HG02798 (cell line): ENCODE measurements at regions not wholly inside any gene's neighbourhood (a gene's known extent, or its start where the extent isn't known, plus 50 kb on each side); places are given as distances from the start of the nearest gene placed in this dataset.

Experiments
- ATAC-seq: cut with Tn5 transposase; IDR thresholded peaks from one replicate; pipeline ENCODE4 v1.9.1; 2021; ENCODE audit warnings: mild to moderate bottlenecking; ENCODE audit not compliant: unreplicated experiment, poor library complexity

- no peak for ATAC-seq
These were observed 53.7 kb downstream of the RPS12 start for GRCh38 chr6:132868057-132868456.

GRCh38 chr6:132872923-132873322 lies 58.6 kb downstream of the RPS12 start:
- peak; percentile 100 for ATAC-seq

GRCh38 chr6:132877003-132877402 lies 62.6 kb downstream of the RPS12 start:
- ATAC-seq, result no peak

GRCh38 chr6:132887204-132887603 lies 72.8 kb downstream of the RPS12 start:
- ATAC-seq, result no peak

- ATAC-seq, result no peak
These were observed 74.3 kb downstream of the RPS12 start for GRCh38 chr6:132888701-132889100.

- no peak for ATAC-seq
These were observed 78.8 kb downstream of the RPS12 start for GRCh38 chr6:132892929-132893771.

GRCh38 chr6:132893772-132894490 lies 79.6 kb downstream of the RPS12 start:
- no peak for ATAC-seq

- no peak for ATAC-seq
These were observed 84.0 kb downstream of the RPS12 start for GRCh38 chr6:132898376-132898775.

GRCh38 chr6:132900849-132901248 lies 86.5 kb downstream of the RPS12 start:
- no peak for ATAC-seq

GRCh38 chr6:132902901-132903300 lies 88.5 kb downstream of the RPS12 start:
- ATAC-seq, result no peak

- no peak for ATAC-seq
These were observed 92.9 kb downstream of the RPS12 start for GRCh38 chr6:132907231-132907630.

- ATAC-seq, result no peak
These were observed 93.5 kb downstream of the RPS12 start for GRCh38 chr6:132907914-132908313.

GRCh38 chr6:132909742-132910141 lies 95.4 kb downstream of the RPS12 start:
- ATAC-seq, result no peak

- ATAC-seq, result no peak
These were observed 96.4 kb downstream of the RPS12 start for GRCh38 chr6:132910759-132911158.

GRCh38 chr6:132919045-132919860 lies 104.9 kb downstream of the RPS12 start:
- ATAC-seq, result no peak

- no peak for ATAC-seq
These were observed 113.3 kb downstream of the RPS12 start for GRCh38 chr6:132927713-132928112.

- ATAC-seq, result no peak
These were observed 114.8 kb downstream of the RPS12 start for GRCh38 chr6:132929141-132929540.

GRCh38 chr6:132931313-132931712 lies 116.9 kb downstream of the RPS12 start:
- ATAC-seq, result no peak

GRCh38 chr6:132931936-132932514 lies 117.7 kb downstream of the RPS12 start:
- no peak for ATAC-seq

GRCh38 chr6:132932588-132932987 lies 118.2 kb downstream of the RPS12 start:
- ATAC-seq, result no peak
